GM23248 (cell line): ENCODE measurements at regions not wholly inside any gene's neighbourhood (a gene's known extent, or its start where the extent isn't known, plus 50 kb on each side); places are given as distances from the start of the nearest gene placed in this dataset.

Experiments
- EZH2 ChIP-seq: fragments of 200-600 bp; sonication (generic); IDR thresholded peaks from 2 replicates; pipeline ENCODE4 v1.6.1; 2018; ENCODE audit warnings: antibody characterized with exemption, mild to moderate bottlenecking; ENCODE audit not compliant: insufficient read depth, poor library complexity, severe bottlenecking
- EZH2phosphoT487 ChIP-seq: fragments of 200-600 bp; sonication (generic); IDR thresholded peaks from 2 replicates; pipeline ENCODE4 v1.6.1; 2018; ENCODE audit warnings: antibody characterized with exemption, moderate library complexity, mild to moderate bottlenecking, low read depth; ENCODE audit not compliant: insufficient read depth

GRCh38 chr2:188767176-188767575 is 207.0 kb upstream of the COL3A1 start:
- no peak for TF ChIP-seq EZH2phosphoT487
- TF ChIP-seq EZH2, result no peak
